ENCODE measurements at regions not wholly inside any gene's neighbourhood (a gene's known extent, or its start where the extent isn't known, plus 50 kb on each side); places are given as distances from the start of the nearest gene placed in this dataset.

GRCh38 chr6:167470101-167470835 is 145.4 kb downstream of the TTLL2 start:
- TF ChIP-seq CTCF (conservative IDR thresholded peaks at IDR 0.05) (no peak), ZFX (IDR thresholded peaks at IDR 0.05) (no peak)

All from C4-2B (cell line).